PFSK-1 (cell line): ENCODE measurements at regions not wholly inside any gene's neighbourhood (a gene's known extent, or its start where the extent isn't known, plus 50 kb on each side); places are given as distances from the start of the nearest gene placed in this dataset.

ENCODE experiments used
- POLR2AphosphoS5 ChIP-seq: IDR thresholded peaks from 2 replicates; pipeline ENCODE4 v1.6.1; 2012; ENCODE audit warnings: low read depth, mild to moderate bottlenecking, control low read depth, low read length, moderate library complexity
- SIN3A ChIP-seq: IDR thresholded peaks from 2 replicates; pipeline ENCODE4 v1.6.1; 2012; ENCODE audit warnings: mild to moderate bottlenecking, low read length, moderate library complexity, borderline replicate concordance; ENCODE audit not compliant: insufficient read depth
- TAF1 ChIP-seq: IDR thresholded peaks from 2 replicates; pipeline ENCODE4 v1.6.1; 2012; ENCODE audit warnings: low read length, control low read depth, borderline replicate concordance; ENCODE audit not compliant: insufficient read depth

GRCh38 chr2:147365622-147366021, 479.2 kb upstream of the ACVR2A start:
- TF ChIP-seq SIN3A (no peak), TAF1 (no peak), POLR2AphosphoS5 (no peak)
